GM21529 (cell line): ENCODE measurements at regions not wholly inside any gene's neighbourhood (a gene's known extent, or its start where the extent isn't known, plus 50 kb on each side); places are given as distances from the start of the nearest gene placed in this dataset.
"Not testable (repeated sequence)": the region's sequence is repeated elsewhere in the genome, so short reads cannot be mapped to it uniquely, and the experiment has no call there.

Experiments used
- ATAC-seq: cut with Tn5 transposase; IDR thresholded peaks from one replicate; pipeline ENCODE4 v1.9.1; 2021; ENCODE audit not compliant: unreplicated experiment

- ATAC-seq = no peak
Observed at GRCh38 chr13:44853641-44854040, 135.6 kb downstream of the NUFIP1 start.

DNA sequence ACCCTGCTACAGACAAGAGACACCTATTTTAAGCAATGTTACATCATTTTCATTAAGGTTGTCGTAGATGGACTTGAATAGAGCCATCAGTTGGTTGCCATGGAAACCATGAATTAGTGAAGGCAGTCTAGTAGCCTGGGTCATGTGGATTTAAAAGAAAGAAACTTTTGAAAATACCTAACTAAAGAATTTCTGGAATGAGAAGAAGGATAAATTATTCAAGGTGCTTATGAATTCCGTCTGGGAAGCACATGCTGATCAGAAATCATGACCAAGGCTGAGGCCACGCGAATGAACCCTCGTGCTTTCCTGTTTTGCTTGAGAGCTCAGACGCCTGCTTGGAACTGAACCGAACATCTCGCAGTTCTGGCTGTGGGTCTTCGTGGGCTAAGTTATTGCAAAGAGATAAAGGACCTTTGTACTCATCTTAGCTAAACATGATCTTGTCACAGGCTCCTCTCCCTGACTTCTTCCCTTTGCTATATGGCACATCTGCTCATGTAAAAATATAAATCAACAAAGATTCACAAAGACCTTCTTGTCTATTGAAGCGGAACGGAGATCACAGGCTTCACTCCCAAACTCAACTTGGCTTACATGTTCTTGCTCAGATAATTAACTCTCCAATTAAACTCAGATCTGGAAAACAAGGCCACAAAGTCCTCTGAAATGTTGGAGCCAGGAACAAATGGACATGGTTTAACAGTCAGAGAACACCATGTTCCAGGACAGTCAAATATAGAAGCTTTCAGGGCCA lies 140.2 kb downstream of the NUFIP1 start:
- no peak for ATAC-seq

DNA sequence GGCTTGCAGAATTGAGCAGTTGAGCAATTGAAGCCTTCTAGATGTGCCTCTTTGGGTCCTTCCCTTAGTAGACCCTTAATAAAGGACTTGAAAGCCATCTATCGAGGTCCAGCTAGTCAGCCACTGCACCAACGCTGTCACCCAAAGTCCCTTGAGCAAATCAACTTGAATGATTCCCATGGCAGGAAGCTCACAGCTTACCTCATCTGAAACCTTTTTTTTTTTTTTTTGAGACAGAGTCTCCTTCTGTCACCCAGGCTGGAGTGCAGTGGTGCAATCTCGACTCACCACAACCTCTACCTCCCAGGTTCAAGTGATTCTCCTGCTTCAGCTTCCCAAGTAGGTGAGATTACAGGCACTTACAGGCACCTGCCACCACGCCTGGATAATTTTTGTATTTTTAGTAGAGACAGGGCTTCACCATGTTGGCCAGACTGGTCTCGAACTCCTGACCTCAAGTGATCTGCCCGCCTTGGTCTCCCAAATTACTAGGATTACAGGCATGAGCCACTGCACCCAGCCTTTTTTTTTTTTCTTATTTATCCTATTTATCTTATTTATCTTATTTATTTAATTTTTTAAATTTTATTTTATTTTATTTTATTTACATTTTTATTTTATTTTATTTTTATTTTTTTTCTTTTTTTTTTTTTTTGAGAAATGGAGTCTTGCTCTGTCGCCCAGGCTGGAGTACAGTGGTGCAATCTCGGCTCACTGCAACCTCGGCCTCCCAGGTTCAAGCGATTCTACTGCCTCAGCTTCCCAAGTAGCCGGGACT lies 143.8 kb downstream of the NUFIP1 start:
- not testable (repeated sequence) for ATAC-seq

- ATAC-seq = no peak
Observed at GRCh38 chr13:44844786-44845185, 144.5 kb downstream of the NUFIP1 start.

GRCh38 chr13:44843403-44843802 lies 145.9 kb downstream of the NUFIP1 start:
- no peak for ATAC-seq

- ATAC-seq = no peak
Observed at GRCh38 chr13:44842158-44842557, 147.1 kb downstream of the NUFIP1 start.

DNA sequence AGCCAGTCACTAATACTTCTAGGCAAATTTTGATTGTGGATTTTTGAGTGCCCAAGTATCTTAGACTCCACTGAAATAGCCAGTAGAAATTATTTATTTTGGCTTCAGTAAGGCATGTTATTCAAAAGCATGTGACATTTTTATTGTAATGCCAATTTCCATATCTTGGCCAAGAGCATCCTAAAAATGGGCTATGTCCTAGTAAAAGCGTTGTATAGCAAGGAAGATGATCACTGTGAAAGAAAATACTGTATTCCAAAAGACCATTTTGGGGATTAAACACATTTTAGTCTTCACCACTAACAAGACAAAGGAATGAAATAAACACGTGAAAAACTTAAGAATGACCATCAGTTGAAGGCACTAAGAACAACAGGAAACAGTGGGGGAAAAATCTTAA lies 149.1 kb downstream of the NUFIP1 start:
- ATAC-seq = no peak

DNA sequence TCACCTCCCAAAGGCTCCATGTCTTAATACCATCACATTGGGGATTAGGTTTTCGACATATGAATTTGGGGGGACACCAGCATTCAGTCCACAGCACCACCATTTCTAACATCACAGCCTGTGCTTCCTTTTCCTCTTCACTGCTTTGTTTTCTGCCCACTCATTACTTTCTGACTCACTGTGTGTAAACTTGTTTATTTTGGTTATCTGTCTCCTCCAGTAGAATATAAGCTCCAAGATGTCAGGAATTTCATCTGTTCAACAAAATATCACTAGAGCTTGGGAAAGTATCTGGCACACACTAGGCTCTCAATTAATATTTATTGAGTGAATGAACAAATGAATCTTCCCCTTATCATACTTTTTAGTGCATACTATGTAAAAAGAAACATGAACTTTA lies 152.0 kb downstream of the NUFIP1 start:
- ATAC-seq = no peak

DNA sequence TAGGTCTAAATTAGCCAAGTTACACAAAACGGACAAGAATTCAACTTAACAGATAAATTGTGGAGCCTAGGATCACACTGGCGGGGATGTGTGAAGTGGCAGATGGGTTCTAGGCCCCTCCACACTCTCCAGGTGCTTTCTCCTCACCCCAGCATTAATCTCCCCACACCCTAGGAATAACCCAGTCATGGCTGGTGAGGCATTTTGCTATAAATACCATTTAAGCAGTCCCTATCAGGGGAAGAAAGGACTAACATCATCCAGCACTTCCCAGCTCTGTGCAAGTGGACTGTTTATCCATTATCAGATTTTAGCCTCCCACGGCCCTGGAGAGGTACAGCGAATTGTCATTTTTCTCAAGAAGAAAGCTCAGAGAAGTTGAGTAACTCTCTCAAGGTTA lies 154.9 kb downstream of the NUFIP1 start:
- ATAC-seq = no peak

DNA sequence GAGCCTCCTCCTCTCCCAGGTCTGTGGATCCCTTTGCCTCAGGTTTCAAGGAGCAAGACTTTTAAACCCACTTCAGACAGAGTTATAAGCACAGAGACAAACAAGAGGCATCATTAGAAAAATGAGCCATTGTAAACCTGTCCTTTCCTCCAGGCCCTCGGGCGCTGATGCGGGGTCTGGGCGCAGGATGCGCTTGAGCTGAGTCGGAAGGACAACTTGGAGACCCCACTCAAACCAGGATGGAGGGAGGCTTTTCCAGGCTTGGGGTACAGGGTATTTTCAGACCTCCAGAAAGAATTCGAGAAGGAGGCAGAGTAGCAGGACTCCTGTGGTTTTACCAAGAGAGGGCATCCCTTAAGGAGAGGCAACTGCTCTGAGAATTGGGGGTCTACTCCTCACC lies 155.6 kb downstream of the NUFIP1 start:
- no peak for ATAC-seq

DNA sequence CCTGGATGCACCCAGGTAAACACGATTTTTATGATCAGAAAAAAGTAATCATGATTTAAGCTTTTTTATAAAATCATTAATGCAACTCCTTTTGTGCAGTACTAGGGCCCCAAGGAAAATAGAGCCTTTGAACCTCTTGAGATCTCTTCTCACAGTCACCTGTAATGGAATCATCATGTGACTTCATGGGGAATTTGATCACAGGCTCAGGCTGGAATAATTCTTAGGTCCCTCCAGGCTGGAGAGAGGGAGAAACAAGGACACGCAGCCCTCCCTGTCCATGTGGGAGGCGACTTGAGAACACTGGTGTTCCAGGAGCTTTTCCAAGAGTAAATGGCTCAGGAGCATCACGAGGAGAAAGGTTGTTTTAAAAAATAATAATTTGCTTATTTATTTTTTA lies 156.1 kb downstream of the NUFIP1 start:
- no peak for ATAC-seq

- no peak for ATAC-seq
Observed at GRCh38 chr13:44826591-44827350, 162.5 kb downstream of the NUFIP1 start.

GRCh38 chr13:44825953-44826352 lies 163.3 kb downstream of the NUFIP1 start:
- no peak for ATAC-seq

DNA sequence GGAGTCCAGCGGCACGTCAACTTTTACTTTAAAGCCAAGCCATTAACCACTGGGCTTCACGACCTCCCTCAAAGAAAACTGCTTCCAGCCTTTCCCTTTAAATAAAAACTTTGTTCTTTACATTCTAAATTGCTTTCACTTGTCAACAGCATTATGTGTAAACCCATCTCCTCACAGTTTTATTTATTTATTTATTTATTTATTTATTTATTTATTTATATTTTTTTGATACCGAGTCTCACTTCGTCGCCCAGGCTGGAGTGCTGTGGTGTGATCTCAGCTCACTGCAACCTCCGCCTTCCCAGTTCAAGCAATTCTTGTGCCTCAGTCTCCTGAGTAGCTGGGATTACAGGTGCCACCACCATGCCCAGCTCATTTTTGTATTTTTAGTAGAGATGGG lies 165.7 kb downstream of the NUFIP1 start:
- ATAC-seq = not testable (repeated sequence)

DNA sequence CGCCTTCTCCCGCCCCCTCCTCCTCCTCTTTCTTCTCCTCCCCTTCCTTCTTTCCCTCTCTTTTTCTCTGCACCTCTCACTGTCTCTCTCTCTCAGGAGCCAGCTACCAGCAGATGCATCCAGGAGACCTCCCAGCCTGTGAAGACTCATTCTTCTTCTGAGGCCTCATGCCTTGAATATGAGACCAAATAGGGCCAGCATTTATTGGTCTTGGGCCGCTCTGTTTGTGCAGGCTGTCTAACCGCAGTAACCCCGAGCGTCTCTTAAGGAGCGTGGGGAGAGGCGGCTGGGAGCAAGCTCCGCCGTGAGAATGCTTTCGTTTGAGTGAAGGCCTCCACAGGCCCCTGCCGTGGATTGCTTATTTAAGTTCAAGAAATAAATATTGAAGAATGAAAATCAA lies 167.0 kb downstream of the NUFIP1 start:
- ATAC-seq = no peak

DNA sequence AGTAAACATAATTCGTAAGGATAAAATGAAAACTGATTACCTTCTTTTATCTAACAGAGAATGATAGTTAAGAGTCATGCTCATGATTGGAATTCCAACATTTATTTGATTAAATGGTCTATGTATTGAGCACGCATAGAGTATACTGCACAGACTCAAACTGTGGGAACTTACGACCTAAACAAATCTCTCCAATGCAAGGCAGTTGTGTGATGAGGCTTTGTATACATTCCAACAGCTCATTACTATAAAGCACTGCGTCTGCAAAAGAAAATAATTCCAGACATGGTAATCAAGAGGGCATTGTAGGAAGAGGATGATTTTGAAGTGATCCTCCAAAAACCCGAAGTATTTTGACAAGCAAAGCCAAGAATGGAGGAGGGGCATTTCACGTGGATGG lies 169.5 kb downstream of the NUFIP1 start:
- ATAC-seq = no peak

- no peak for ATAC-seq
Observed at GRCh38 chr13:44819245-44819644, 170.0 kb downstream of the NUFIP1 start.

- no peak for ATAC-seq
Observed at GRCh38 chr13:44818428-44818827, 170.8 kb downstream of the NUFIP1 start.

- ATAC-seq = no peak
Observed at GRCh38 chr13:44818016-44818415, 171.3 kb downstream of the NUFIP1 start.

- ATAC-seq = no peak
Observed at GRCh38 chr13:44817131-44817671, 172.1 kb downstream of the NUFIP1 start.

GRCh38 chr13:44816701-44817100 lies 172.6 kb downstream of the NUFIP1 start:
- no peak for ATAC-seq
